AG10803 (cell line): ENCODE measurements at regions not wholly inside any gene's neighbourhood (a gene's known extent, or its start where the extent isn't known, plus 50 kb on each side); places are given as distances from the start of the nearest gene placed in this dataset.
A peak's percentile ranks its signal among the peaks of the same experiment; 100 is the strongest.

ENCODE experiments used
- DNase-seq: peaks from one replicate; pipeline ENCODE4 v3.0.0; 2010; ENCODE audit warnings: low read depth
- H3K4me3 ChIP-seq: 2 replicates; pipeline ENCODE4 v1.5.1; 2011; ENCODE audit warnings: mild to moderate bottlenecking, low read length, control low read depth
- TF ChIP-seq, protein P1 (sequence below): conservative IDR thresholded peaks from 2 replicates; pipeline ENCODE4 v1.5.1; 2011; ENCODE audit warnings: mild to moderate bottlenecking, low read length, control low read depth, inconsistent platforms

DNA sequence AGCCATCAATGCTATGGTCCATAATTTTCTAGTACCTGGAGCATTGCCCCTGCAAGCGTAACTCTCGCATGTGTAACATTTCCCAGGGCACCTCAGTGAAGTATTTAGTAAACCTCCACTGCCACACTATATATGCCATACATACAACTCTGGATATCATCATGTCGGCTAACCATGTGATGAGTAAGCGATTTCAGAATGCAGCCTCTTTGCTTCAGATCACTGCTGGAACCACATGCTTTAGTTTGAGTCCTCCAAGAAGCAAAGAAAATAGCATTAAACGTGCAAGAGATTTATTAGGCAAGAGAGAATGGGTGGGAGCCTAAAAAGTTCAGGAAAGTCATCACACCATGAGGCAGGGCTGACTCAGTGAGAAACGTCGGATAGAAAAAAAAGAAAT lies 635.6 kb upstream of the SLITRK5 start:
- no peak for DNase-seq
- TF ChIP-seq, protein P1, sequence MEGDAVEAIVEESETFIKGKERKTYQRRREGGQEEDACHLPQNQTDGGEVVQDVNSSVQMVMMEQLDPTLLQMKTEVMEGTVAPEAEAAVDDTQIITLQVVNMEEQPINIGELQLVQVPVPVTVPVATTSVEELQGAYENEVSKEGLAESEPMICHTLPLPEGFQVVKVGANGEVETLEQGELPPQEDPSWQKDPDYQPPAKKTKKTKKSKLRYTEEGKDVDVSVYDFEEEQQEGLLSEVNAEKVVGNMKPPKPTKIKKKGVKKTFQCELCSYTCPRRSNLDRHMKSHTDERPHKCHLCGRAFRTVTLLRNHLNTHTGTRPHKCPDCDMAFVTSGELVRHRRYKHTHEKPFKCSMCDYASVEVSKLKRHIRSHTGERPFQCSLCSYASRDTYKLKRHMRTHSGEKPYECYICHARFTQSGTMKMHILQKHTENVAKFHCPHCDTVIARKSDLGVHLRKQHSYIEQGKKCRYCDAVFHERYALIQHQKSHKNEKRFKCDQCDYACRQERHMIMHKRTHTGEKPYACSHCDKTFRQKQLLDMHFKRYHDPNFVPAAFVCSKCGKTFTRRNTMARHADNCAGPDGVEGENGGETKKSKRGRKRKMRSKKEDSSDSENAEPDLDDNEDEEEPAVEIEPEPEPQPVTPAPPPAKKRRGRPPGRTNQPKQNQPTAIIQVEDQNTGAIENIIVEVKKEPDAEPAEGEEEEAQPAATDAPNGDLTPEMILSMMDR: no peak
- H3K4me3 ChIP-seq: no peak overlapping the region

DNA sequence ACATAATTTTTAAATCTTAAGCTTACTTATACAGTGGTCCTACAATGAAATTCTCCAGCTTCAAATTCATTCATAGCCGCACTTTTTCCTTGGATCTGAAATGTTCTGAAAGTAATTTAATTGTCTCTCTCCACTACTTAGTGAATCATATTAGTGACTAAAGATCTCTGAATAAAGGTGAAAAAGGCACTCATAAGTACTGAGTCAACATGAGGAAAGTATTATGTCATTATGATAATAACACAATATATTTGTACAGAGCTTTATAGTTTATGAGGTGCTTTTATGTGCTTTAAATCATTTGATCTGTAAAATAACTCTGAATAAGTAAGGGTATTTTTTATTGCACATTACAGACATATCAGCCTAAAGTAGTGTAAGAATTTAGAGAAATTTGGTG lies 628.2 kb upstream of the SLITRK5 start:
- TF ChIP-seq, protein P1: no peak
- no peak overlapping the region for H3K4me3 ChIP-seq
- DNase-seq: no peak

DNA sequence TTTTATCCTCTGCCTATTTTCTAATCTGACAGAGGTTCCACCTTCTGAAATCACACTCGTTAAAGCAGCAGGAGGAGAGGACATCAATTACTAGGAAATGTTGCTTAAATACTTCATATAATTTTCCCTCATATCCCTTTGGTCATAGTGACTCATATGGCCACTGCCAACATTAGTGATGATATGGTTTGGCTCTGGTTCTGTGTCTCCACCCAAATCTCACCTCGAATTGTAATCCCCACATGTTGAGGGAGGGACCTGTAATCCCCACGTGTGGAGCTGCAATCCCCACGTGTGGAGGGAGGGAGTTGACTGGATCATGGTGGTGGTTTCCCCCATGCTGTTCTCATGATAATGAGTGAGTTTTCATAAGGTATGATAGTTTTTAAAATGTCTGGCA lies 618.4 kb upstream of the SLITRK5 start:
- peak; percentile 1 for DNase-seq
- no peak overlapping the region for H3K4me3 ChIP-seq
- TF ChIP-seq, protein P1: no peak

DNA sequence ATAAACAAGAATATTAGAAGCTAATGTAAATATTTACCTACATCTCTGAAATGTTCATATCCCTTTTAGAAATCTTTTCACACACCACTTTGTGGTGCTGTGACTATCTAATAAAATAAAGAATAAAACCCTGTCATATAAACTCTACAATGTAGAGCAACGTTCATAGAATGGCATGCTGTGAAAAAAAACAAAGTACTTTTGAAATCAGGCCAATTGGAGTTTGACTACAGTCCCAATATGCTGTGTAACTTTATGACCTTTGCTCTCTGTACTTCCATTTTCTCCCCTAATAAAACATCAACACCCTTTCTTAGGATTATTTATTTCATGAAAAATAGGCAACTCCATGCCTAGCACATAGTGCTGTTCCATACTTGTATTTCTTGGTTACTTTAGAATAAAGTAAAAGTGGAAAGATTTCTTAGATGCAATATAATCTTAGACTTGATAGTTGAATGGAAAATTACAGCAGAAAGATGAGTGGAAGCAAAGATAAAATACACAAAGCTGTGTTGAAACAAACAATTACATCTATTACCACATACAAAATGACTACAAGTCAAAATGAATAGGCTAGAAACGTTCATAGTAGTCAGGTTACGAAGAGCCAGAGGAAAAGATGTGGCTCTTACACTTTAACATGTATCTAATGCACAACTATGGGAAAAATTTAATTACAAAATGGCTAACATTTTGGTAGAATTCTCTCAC lies 613.2 kb upstream of the SLITRK5 start:
- H3K4me3 ChIP-seq: no peak overlapping the region
- TF ChIP-seq, protein P1: no peak
- DNase-seq: no peak

DNA sequence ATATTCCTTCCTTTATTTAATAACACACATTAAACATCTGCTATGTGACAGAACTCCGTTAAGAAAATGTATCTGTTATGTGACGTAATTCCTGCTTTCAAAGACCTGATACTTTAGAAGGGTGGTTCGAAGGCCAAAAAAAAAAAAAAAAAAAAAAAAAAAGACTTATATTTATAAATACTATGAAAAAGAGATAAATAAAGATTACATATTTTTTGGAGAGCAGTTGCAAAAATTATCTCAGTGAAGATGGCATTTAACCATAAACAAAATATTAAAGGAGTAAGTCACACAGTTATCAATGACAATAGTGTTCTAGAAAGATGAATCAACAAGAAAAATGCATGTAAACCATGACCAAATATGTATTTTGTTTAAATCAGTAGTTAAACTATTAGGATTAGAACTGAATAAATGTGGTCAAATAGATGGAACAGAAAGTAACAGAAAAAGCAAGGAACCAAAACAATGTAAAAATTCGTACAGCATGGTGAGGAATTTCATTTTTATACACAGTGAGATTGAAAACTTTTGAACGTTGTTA lies 612.3 kb upstream of the SLITRK5 start:
- DNase-seq: no peak
- TF ChIP-seq, protein P1: no peak
- no peak overlapping the region for H3K4me3 ChIP-seq

DNA sequence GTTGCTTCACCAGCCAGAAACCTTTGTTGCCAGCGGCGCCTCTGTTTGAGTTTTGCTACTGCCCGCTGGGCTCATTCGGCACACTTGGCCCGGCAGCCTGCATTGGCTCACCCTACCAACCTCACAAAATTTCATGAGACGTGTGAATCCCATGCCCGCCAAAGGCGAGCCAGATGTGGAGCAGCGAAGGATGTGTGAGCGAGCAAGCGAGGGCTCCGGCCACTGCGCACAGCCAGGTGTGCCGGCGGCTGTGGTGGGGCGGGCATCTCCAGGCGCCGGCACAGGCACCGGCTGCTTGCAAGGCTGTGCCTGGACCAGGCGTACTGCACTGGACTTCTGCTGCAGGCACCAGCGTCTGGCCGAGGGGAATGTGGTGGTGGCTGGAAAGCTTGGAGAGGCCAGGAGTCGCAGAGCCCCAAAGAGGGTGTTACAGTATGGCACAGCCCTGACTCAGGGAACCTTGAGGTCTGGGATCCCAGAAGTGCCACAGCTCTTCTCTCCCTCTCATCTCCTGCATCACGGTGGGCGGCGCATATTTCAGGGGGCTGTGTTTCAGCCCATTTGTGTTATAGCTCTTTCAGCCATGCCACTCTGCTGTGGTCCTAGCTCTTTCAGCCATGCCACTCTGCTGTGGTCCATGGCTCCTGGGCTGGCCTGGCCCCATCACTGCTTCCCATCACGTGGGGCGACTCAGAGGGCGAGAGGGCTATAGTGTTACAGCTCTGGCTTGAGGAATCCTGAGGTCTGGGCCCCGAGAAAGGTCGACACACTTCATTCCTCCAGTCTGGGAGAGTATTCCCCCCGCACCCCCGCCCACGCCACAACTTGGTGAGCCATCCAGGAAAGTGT lies 592.0 kb upstream of the SLITRK5 start:
- no peak for DNase-seq
- TF ChIP-seq, protein P1: no peak
- H3K4me3 ChIP-seq: no peak overlapping the region
